GM21619 (cell line): ENCODE measurements at regions not wholly inside any gene's neighbourhood (a gene's known extent, or its start where the extent isn't known, plus 50 kb on each side); places are given as distances from the start of the nearest gene placed in this dataset.
A peak's percentile ranks its signal among the peaks of the same experiment; 100 is the strongest.
"Not testable (repeated sequence)": the region's sequence is repeated elsewhere in the genome, so short reads cannot be mapped to it uniquely, and the experiment has no call there.

Source experiments
- ATAC-seq: cut with Tn5 transposase; IDR thresholded peaks from one replicate; pipeline ENCODE4 v1.9.1; 2021; ENCODE audit not compliant: unreplicated experiment

DNA sequence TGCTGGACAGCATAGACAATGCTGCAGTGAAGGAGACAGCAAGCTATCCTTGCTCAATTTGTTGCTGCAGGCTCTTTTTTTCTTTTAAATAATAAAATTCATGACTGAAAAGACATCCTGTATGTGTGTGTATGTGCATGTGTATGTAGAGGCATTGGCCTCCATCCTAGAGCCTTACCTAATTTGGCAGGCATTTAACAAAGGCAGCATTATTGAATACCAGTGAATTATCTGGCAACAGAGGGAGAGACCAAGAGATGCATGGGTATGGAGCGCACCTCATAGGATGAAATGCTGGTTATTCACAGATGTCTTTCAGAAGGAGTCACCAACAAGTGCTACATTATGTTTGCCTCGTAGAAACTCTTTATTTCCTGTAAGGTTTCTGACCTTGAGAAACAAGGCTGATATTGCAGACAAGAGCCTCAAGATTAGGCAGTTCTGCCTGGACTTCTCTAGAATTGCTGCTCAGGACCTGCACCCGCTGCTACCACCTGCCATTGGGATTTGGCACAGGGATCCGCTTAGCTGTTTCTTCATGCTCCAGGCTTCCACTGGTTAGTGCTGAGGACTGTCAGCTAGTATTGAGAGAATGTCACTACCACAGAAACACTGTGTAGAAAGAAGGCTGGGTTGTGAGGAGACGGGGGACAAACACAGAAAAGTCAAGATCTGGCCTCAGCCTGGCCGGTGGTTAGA is 247.7 kb upstream of the RFX3 start:
- ATAC-seq: no peak

GRCh38 chr9:3769646-3770045 is 243.8 kb upstream of the RFX3 start:
- ATAC-seq: no peak

- ATAC-seq: no peak
Measured at GRCh38 chr9:3768712-3769457, 243.1 kb upstream of the RFX3 start.

- no peak for ATAC-seq
Measured at GRCh38 chr9:3768286-3768685, 242.5 kb upstream of the RFX3 start.

GRCh38 chr9:3762076-3762475 is 236.3 kb upstream of the RFX3 start:
- ATAC-seq: no peak

DNA sequence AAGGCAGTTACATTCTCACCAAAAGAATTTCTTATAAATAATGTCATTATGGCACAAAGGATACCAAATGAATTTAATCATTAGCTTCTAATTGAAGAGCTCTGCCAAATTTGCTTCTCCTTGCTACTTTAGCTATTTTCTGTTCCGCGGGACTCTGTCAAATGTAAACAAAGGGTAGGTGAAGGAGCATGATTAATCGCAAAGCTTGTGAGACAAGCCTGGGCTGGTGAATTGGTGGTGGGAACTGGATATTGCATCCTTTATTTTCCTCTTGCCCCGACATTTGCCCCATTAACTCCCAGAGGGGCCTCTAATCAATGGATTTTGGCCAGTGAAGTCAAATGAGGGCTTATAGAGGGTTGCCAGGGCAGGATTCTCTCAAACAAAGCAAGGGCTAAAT is 234.2 kb upstream of the RFX3 start:
- no peak for ATAC-seq

GRCh38 chr9:3758816-3759576 is 233.2 kb upstream of the RFX3 start:
- peak; percentile 57 for ATAC-seq

DNA sequence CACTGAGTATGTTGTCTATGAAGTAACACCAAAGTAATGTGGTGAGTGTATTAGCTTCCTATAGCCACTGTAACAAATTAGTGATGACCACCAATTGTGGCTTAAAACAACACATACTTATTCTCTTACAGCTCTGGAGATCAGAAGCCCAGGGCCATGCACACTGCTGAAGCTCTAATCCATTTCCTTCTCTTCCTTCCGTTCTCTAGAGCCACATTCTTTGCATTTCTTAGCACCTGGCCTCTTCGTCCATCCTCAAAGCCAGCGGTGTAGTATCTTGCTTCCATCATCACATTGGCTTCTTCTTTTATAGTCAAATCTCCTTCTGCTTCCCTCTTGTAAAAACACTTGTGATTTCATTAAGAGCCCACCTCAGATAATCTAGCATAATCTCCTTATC is 230.3 kb upstream of the RFX3 start:
- ATAC-seq: no peak

GRCh38 chr9:3751125-3751758 is 225.4 kb upstream of the RFX3 start:
- ATAC-seq: no peak

DNA sequence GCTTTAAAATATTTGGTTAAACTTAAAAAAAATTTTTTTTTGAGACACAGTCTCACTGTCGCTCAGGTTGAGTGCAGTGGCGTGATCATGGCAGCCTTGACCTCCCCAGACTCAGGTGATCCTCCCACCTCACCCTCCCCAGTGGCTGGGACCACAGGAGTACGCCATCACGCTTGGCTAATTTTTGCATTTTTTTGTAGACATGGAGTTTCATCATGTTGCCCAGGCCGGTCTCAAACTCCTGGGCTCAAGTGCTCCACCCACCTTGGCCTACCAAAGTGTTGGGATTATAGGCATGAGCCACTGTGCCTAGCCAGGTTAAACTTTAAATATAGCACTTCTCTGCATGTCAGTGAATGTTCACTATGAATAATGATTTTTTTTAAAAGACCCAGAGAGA is 224.5 kb upstream of the RFX3 start:
- ATAC-seq: no peak

DNA sequence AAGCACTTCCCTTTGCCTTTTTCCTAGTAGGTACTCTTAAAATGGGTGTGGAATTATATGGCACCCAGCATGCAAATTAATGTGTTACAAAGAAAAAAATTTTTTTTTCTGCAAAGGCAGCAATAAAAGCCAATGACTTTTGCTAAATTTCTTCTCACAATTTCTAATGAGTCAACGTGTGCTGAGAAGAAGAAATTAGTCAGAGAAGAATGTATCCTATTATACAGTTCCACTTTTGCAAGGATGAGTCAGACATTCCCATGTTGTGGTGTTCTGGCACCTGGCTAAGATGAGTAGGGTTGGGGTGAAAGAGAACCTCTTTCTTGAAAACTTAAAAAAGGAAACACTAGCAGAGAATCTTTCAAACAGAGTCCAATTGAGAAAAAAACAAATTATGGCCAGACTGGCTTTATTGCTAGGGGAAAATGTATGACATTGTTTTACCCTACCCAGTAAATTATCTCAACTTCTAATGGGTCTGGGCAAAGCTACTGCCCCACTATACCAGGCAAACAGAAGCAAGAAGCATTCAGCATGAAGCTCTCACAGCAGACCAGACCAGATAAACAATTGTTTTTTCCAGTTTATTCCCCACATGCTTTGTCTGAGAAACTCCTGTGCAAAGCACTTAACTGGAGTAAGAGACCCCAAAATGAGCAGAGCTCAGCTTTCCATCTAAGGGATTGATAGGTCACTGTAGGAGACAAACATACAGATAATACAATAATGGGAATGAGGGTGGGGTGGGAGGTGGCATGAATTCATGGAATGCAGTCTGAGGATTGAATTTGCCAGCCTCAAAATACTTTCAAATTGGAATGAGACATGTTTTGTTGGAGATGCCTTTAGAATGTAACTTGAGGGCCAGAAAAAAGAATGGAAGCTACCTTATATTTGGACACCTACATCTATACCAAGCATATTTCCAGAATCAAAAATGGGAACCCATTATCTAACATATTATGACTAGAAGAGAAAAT is 220.8 kb upstream of the RFX3 start:
- ATAC-seq: no peak

GRCh38 chr9:3743901-3744413 is 218.2 kb upstream of the RFX3 start:
- ATAC-seq: no peak

DNA sequence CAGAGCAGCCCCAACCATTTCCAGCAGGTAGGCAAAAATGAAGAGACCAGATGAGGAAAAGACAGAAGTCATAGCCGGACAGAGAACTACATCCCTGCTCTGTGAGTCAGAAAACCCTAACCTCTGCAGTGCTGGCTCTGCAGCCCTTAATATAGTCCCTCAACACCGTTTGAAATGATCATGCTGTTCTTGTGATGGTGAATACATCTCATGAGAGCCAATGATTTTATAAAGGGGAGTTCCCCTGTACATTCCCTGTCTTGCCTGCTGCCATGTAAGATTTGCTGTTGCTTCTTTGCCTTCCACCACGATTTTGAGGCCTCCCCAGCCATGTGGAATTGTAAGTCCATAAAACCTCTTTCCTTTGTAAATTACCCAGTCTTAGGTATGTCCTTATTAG is 216.8 kb upstream of the RFX3 start:
- no peak for ATAC-seq

GRCh38 chr9:3741729-3742128 is 215.9 kb upstream of the RFX3 start:
- no peak for ATAC-seq

GRCh38 chr9:3740690-3741419 is 215.1 kb upstream of the RFX3 start:
- no peak for ATAC-seq

GRCh38 chr9:3736161-3736560 is 210.4 kb upstream of the RFX3 start:
- no peak for ATAC-seq

GRCh38 chr9:3735251-3735650 is 209.4 kb upstream of the RFX3 start:
- ATAC-seq: no peak

GRCh38 chr9:3733527-3734262 is 207.9 kb upstream of the RFX3 start:
- not testable (repeated sequence) for ATAC-seq

GRCh38 chr9:3733039-3733408 is 207.2 kb upstream of the RFX3 start:
- no peak for ATAC-seq
